DND-41 (cell line): ENCODE measurements at regions not wholly inside any gene's neighbourhood (a gene's known extent, or its start where the extent isn't known, plus 50 kb on each side); places are given as distances from the start of the nearest gene placed in this dataset.

Source experiments
- EZH2 ChIP-seq: IDR thresholded peaks from 3 replicates; pipeline ENCODE4 v1.6.1; 2012; ENCODE audit warnings: borderline replicate concordance, low read depth, mild to moderate bottlenecking, moderate library complexity, low read length, inconsistent platforms; ENCODE audit not compliant: severe bottlenecking
- TF ChIP-seq, protein P1 (sequence below): IDR thresholded peaks from 2 replicates; pipeline ENCODE4 v1.5.1; 2012; ENCODE audit warnings: borderline replicate concordance, low read length, moderate library complexity, mild to moderate bottlenecking; ENCODE audit not compliant: poor library complexity, severe bottlenecking; ENCODE audit errors: extremely low read depth

DNA sequence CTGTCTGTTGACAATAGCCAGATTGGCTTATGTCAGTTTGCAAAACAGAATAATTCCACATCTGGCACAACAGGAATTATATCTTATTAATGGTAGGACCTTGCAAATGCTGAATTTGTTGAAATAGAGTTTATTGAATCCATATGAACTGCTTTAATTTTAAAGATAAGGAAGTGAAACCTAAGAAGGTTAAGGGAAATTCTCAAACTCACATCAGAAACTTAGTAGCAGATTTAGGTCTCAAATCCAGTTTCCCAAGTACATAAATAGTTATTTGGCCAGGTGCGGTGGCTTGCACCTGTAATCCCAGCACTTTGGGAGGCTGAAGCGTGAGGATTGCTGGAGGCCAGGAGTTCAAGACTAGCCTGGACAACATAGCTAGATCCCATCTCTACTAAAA, 117.1 kb downstream of the HNRNPD start:
- TF ChIP-seq, protein P1, sequence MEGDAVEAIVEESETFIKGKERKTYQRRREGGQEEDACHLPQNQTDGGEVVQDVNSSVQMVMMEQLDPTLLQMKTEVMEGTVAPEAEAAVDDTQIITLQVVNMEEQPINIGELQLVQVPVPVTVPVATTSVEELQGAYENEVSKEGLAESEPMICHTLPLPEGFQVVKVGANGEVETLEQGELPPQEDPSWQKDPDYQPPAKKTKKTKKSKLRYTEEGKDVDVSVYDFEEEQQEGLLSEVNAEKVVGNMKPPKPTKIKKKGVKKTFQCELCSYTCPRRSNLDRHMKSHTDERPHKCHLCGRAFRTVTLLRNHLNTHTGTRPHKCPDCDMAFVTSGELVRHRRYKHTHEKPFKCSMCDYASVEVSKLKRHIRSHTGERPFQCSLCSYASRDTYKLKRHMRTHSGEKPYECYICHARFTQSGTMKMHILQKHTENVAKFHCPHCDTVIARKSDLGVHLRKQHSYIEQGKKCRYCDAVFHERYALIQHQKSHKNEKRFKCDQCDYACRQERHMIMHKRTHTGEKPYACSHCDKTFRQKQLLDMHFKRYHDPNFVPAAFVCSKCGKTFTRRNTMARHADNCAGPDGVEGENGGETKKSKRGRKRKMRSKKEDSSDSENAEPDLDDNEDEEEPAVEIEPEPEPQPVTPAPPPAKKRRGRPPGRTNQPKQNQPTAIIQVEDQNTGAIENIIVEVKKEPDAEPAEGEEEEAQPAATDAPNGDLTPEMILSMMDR = no peak
- TF ChIP-seq EZH2 = no peak
